Kidney capillary endothelial cell (primary cell): ENCODE measurements at regions not wholly inside any gene's neighbourhood (a gene's known extent, or its start where the extent isn't known, plus 50 kb on each side); places are given as distances from the start of the nearest gene placed in this dataset.
"Not testable (repeated sequence)": the region's sequence is repeated elsewhere in the genome, so short reads cannot be mapped to it uniquely, and the experiment has no call there.

ENCODE experiments used
- DNase-seq: peaks from one replicate; pipeline ENCODE4 v3.0.0-alpha.2; 2018; ENCODE audit warnings: low spot score

DNA sequence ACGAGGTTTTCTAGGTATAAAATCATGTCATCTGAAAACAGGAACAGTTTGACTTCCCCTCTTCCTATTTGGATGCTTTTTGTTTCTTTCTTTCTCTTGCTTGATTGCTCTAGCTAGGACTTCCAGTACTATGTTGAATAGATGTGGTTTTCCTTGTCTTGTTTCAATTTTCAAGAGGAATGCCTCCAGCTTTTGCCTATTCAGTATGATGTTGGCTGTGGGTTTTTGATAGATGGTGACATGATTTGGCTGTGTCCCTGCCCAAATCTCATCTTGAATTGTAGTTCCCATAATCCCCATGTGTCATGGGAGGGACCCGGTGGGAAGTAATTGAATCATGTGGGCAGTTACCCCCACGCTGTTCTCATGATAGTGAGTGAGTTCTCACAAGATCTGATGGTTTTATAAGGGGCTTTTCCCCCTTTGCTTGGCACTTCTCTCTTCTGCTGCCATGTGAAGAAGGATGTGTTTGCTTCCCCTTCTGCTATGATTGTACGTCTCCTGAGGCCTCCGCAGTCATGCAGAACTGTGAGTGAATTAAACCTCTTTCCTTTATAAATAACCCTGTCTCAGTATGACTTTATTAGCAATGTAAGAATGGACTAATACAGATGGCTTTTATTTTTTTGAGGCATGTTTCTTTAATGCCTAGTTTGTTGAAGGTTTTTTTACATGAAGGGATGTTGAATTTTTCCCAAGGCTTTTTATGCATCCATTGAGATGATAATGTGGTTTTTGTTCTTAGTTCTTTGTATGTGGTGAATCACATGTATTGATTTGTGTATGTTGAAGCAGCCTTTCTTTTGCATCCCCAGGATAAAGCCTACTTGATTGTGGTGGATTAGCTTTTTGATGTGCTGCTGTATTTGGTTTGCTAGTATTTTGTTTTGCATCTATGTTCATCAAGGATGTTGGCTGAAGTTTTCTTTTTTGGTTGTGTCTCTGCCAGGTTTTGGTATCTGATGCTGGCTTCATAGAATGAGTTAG, 239.1 kb downstream of the THBS2 start:
- DNase-seq = no peak

DNA sequence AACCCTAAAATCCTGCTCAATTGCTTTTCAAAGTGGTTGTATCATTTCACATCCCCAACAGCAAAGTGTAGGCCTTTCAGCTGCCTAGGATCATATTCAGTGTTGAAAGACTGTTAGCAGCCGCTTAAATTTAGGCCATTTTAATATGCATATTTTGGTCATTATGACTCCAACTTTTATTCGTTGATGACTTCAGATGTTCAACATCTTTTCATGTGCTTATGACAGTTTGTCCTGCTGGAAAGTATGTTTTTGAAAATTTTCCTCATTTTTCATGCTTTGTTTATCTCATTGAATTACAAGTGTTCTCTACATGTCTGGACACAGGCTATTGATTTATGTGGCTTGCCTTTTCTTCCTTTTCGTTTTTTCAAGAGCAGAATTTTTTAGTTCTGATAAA, 244.0 kb downstream of the THBS2 start:
- DNase-seq = no peak

- DNase-seq = no peak
These were observed 244.9 kb downstream of the THBS2 start for GRCh38 chr6:169008641-169009257.

GRCh38 chr6:169005166-169005565, 248.5 kb downstream of the THBS2 start:
- DNase-seq = no peak

DNA sequence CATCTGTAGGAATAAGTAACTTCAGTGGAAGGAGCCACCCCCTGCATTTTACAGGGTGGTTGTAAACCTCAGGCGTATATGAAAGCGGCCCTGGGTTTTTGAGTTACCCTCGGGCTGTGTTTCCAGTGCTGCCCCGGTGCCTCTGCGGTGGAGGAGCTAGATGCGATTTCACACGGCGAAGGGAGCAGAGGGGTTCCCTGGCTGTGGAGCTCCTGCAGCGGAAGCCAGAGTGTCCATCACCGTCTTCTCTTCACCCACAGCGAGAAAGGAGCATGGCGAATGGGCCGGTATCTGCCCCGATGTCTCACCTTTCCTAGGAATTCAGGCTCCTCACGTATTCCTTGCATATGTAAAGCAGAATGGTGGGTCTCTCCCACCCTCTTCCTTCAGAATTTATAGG, 253.6 kb downstream of the THBS2 start:
- no peak for DNase-seq

DNA sequence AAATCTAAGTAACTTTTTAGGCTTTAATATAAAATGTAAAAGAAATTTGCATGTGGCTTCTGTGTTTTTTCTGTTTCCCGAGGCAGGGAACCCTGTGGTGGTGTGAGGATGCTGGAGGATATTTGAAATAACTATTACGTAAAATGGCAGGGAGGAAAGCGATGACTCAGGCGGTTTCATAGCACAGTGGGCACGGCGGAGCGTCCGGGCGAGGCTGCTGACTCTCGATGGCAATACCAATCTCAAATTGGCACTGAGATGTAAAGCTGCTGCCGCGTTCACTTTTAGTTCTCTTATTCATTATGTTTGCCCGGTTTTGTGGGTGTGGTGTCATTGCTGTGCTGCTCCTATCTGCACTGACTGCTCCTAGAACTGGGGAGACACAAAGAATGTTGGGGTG, 254.3 kb downstream of the THBS2 start:
- DNase-seq = no peak

DNA sequence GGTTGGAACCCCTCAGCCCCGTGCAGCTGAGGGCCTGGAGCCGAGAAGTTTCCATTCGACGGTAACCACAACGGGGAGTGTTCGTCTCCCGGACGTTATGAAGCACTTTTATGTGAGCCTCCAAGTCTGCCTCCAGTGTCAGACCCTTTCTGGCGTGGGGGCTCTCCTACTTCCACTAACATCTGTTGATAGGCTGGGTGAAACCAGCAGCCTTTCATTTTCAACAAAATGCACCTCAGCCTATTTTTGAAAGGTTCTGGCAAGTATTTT, 257.4 kb downstream of the THBS2 start:
- DNase-seq = no peak

DNA sequence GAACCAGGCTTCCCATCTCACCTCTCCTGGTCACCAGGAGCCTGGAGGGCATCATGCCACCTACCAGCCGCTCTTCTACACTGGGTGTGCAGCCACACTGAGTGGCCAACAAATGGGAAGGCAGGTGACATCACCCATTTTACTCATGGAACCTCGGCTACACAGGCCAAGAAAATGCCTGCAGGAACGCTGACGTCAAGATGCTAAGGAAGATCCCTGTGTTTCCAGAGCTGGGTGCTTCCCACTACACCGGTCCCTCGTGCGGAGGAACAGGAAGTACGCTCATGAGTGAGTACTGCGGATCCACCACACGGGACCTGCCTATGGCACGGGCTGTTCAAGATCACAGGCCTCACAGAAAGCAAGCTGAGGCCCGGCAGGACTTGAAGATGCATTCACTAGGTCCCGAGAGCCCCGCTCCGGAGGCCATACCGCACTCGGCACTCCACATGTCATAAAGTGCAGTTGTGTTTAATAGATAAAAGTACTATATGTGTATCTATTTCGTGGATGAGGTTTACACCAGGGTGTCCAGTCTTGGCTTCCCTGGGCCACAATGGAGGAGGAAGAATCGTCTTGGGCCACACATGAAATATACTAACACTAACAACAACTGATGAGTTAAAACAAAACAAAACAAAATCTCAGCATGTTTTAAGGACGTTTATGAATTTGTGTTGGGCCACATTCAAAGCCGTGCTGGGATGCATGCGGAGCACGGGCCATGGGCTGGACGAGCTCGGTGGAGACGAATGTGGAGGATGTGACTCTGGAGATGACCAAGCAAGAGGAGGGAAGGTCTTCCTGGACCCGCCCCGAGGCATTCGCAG, 257.9 kb downstream of the THBS2 start:
- no peak for DNase-seq

DNA sequence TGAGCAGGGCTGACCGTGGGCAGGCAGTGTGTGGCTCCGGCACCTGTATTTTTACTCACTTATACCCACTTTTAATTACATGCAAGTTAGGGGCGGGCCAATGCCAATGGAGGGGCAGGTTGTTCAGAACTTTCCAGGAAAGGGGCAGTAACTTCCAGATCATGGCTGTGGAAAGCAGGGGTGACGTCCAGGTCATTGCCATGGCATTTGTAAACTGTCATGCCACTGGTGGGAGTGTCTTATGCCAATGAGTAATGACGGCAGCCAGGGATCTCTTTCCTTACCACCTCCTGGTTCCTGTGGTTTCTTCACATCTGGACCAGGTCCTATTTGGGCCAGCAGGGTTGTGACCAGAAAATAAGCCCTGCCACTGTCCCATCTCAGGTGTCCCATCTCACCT, 258.7 kb downstream of the THBS2 start:
- DNase-seq = no peak

DNA sequence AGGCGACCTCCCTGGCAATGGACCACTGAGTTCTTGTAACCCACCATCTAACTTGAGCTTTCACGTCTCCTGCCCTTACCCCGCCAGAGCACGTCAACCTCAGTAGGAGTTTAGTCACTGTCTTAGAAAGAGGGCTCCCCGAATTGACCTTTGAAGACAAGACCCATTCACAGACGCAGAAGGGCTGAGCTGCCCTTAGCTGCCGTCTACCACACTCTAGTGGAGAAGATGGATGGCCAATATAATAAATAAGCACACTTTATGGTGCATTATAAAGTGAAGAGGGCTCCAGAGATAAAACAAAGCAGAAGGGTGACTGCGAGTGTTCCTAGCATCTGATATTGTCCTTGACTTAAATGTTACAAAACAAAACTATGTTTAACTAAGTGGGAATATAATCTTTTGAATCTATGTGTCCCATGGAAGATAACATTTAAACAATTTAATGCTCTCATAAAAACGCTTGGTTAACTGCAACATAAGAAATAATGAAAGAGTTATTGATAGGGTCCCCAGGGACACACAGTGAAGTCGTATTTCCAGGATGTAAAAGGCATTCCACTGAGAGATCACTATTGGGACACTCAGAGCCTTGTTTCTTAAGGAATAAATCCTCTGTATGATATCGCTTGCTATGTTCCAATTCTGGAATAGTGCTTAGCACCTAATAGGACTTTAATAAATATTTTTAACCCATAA, 261.1 kb downstream of the THBS2 start:
- no peak for DNase-seq

DNA sequence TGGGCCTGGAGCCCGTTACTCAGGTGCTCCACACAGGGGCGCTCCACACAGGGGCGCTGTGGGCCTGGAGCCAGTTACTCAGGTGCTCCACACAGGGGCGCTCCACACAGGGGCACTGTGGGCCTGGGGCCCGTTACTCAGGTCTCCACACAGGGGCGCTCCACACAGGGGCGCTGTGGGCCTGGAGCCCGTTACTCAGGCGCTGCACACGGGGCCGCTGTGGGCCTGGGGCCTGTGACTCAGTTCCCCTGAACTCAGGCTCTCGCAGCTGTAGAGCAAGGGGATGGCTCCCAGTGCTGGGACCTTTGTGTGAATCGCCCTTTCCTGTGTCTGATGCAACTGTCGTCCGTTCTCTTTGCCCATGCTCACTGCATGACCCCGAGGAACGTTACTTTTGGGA, 262.0 kb downstream of the THBS2 start:
- DNase-seq = not testable (repeated sequence)

DNA sequence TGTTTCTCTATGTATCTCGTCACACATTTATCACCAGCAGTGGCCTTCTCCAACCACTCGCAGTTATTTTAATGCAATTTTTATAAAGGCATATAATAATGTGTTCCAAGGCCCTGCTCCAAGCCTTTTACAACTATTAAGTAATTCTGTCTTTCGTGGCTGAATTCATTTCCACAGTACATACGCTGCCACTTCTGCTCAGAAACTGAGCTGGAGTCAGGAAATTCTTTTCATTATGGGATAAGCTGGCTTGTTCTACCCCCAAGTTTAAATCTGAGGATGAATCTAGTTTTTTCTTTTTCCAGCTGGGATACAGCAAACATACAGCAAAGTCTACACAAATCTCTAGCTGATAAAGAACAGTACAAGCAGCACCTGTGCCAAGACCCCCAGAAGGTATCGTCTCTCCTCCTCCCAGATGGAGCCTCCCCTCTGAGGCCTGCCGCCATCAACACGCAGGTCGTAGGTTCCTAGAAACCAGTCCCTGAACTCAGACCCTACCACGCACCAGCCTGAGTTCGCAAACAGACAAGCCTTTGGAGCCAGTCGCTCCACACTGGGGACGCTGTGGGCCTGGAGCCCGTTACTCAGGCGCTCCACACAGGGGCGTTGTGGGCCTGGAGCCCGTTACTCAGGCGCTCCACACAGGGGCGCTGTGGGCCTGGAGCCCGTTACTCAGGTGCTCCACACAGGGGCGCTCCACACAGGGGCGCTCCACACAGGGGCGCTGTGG, 263.5 kb downstream of the THBS2 start:
- no peak for DNase-seq

DNA sequence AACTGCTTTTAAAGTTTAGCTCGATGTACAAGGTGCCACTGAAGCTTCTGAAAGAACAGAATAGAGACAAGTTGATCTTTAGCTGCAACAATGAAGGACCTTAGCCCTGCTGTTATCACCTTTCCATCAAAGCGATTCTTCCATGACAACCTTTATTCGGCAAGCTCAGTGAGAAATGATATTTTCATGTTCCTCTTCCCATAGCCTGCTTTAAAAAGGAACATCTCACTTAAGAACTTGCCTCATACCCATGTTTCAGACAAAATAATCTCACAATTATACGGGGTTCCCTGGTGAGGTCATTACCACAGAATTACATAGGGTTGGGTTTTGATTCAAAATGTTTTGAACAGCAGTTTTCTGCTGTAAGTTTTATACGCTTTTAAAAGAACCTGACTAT, 264.2 kb downstream of the THBS2 start:
- DNase-seq = no peak

GRCh38 chr6:168988801-168989200, 264.8 kb downstream of the THBS2 start:
- DNase-seq = no peak

DNA sequence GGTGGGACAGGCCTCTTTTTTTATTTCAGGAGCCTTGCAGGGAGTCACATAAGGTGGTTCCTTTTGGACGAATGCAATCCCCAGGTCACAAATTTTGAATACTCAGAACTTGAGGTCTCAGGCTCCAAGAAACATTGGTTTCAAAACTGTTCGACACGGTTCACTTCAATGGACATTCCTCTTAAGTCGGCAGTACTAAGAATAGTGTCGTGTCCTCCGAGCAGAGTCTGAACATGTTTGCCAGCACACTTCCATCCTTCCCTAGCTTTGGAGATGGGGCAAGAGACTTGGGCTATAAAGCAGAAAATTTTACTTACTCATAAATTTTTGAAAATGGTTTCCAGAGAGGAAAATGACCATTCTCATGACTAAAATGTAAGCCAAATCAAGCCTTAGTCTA, 265.4 kb downstream of the THBS2 start:
- DNase-seq = no peak

GRCh38 chr6:168985705-168986104, 267.9 kb downstream of the THBS2 start:
- DNase-seq = no peak

- no peak for DNase-seq
These were observed 269.7 kb downstream of the THBS2 start for GRCh38 chr6:168983925-168984324.

DNA sequence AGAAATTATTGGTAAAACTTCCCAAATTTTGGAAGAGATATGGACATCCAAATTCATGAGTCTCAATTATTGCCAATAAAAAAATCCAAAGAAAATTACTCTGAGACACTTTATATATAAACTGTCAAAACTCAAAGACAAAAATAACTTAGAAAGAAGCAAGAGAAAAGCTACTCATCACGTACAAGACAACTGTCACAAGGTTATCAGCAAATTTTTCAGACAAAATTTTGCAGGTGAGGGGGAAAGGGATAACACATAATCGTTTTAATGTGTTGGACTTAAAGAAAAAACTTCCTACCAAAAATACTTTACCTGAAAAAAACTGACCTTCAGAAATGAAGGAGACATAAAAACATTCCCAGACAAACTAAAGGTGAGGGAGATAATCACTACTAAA, 272.5 kb downstream of the THBS2 start:
- DNase-seq = no peak

GRCh38 chr6:168979254-168979653, 274.4 kb downstream of the THBS2 start:
- DNase-seq = no peak

DNA sequence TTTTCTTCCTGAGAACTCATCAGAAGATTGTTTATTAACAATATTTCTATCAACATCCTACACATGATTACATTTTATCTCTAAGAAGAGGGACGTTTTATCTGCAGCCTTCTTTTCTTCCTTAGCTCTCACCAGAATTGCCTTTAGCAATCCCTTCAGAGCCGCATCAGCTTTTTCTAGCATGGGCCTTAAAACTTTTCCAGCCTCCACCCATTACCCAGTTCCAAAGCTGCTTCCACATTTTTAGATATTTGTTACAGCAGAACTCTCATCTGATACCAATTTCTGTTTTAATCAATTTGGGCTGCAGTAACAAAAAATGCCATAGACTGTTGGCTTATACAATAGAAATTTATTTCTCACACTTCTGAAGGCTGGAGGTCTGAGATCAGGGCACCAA, 281.5 kb downstream of the THBS2 start:
- no peak for DNase-seq

DNA sequence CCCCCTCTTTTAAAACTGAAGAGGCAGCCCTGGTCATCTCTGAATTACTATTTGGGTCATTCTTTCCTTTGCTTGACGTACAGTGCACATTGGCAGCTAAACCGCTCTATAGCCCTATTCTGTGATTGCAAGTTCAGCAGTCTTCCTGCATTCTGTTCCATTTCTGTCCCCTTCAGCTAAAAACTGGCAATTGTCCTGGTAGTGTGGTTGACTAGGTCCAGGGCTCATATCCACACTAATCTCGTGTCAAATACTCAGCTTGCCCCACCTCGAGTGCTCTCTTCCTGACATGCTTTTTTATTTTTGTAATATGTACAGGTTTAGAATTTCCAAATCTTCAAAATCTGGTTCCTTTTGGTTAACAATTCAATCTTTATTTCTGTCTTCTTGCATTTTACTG, 282.1 kb downstream of the THBS2 start:
- DNase-seq = no peak

- DNase-seq = no peak
These were observed 284.8 kb downstream of the THBS2 start for GRCh38 chr6:168968801-168969200.
